ENCODE measurements at regions not wholly inside any gene's neighbourhood (a gene's known extent, or its start where the extent isn't known, plus 50 kb on each side); places are given as distances from the start of the nearest gene placed in this dataset.

DNA sequence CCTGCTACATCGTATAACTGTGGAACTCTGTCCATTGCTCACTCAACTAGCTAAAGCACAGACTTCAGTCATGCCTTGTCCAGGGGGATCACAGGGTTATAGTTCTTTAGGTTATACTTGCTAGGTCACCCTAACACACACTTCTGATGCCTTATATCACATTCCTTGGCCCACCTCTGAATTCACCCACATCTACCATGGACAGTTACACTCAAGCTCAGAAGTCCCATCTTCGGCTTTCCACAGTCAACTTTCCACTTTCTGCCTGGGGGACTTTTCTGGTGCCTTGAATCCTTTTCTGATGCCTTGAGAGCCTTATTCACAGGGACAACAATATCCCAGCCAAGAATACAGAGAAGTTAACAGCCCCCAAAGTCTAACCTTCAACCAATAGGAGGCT is 129.2 kb upstream of the MAOA start:
- H3K4me3 ChIP-seq (ENCODE audit: low read length): no peak overlapping the region
- no peak for DNase-seq (ENCODE audit: low read depth, low spot score)

DNA sequence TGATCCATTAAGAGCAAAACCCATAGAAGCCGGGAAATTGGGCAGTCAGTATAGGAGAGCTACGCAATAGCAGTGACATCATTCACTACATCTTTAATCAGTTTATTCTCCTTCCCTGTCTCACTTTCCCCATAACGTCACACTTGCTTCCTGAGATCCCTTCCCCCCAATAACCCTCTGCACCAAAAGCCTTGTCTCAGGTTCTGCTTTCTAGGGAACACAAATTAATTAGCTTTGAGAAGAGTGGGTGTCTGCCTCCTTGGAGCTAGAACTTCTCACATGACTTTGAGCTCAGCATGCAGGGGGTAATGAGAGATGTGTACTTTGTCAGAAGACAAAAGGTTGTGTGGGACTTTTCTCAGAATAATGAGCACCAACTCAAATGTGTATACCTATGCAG is 128.3 kb upstream of the MAOA start:
- no peak overlapping the region for H3K4me3 ChIP-seq (ENCODE audit: low read length)
- no peak for DNase-seq (ENCODE audit: low read depth, low spot score)

- DNase-seq (ENCODE audit: low read depth, low spot score): no peak
- H3K4me3 ChIP-seq (ENCODE audit: low read length): no peak overlapping the region
Measured at GRCh38 chrX:43530837-43531236, 125.3 kb upstream of the MAOA start.

DNA sequence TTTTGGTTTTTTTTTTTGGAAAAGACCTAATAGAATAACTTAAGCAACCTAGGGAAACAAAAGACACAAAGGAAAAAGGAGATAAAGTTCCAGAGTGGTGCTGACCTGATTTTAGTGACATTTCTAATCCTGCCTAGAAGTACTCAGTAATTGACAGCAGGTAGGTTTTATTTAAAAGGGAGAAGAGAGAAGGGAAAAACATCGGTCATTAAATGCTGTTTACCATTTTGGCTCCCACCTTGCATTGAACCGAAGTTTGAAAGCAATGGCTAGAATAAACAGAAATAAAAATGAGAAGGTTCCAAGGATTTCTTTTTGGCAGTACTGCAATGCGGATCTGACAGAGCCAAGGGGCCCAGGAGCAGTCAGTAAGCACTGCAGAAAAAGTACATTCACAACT is 115.8 kb upstream of the MAOA start:
- H3K4me3 ChIP-seq (ENCODE audit: low read length): no peak overlapping the region
- no peak for DNase-seq (ENCODE audit: low read depth, low spot score)

- no peak for DNase-seq (ENCODE audit: low read depth, low spot score)
- H3K4me3 ChIP-seq (ENCODE audit: low read length): no peak overlapping the region
Measured at GRCh38 chrX:43551590-43551989, 104.5 kb upstream of the MAOA start.

GRCh38 chrX:43552156-43552555 is 103.9 kb upstream of the MAOA start:
- no peak for DNase-seq (ENCODE audit: low read depth, low spot score)

GRCh38 chrX:43552703-43553102 is 103.4 kb upstream of the MAOA start:
- no peak overlapping the region for H3K4me3 ChIP-seq (ENCODE audit: low read length)
- DNase-seq (ENCODE audit: low read depth, low spot score): no peak

More at GRCh38 chrX:43552156-43552555, 103.9 kb upstream of the MAOA start:
- H3K4me3 ChIP-seq (ENCODE audit: low read length): no peak overlapping the region

GRCh38 chrX:43553257-43553656 is 102.8 kb upstream of the MAOA start:
- H3K4me3 ChIP-seq (ENCODE audit: low read length): no peak overlapping the region
- no peak for DNase-seq (ENCODE audit: low read depth, low spot score)

DNA sequence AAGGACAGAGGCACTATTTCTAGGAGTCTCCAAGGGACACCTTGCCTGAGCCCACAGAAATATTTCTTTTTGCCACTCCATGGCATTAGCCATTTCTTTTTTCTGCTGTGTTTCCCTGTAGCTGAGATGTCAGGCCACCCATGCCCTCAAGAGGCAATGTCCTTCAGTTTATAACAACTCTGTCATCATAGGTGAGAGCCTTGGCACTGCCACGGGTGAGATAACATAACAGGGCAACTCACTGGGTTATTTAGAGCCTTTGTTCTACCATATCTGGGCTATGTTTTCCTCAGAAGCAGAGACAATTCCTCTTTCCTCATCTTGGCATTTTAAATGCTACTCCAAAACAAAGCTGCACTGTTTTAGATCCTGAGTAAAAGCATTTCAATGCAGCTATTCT is 99.9 kb upstream of the MAOA start:
- no peak for DNase-seq (ENCODE audit: low read depth, low spot score)
- H3K4me3 ChIP-seq (ENCODE audit: low read length): no peak overlapping the region

DNA sequence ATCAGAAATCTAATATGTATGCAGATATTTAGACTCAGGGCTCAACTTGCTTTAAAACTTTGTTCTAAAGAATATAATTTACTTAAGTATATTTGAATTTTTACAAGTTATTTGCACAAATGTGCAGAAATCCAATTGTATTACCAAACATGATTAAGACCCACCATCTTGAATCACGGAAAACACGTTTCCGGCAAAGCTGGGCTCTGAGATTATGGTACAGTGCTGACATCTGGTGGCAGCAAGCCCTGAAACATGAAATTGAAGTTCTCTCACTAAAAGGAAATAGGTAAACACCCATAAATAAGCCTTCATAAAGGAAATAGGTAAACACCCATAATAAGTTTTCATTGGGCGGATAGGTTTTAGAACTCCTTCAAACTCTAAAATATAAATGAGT is 98.3 kb upstream of the MAOA start:
- H3K4me3 ChIP-seq (ENCODE audit: low read length): no peak overlapping the region
- DNase-seq (ENCODE audit: low read depth, low spot score): peak; percentile 67

- DNase-seq (ENCODE audit: low read depth, low spot score): peak; percentile 25
- H3K4me3 ChIP-seq (ENCODE audit: low read length): no peak overlapping the region
Measured at GRCh38 chrX:43559644-43560043, 96.5 kb upstream of the MAOA start.

DNA sequence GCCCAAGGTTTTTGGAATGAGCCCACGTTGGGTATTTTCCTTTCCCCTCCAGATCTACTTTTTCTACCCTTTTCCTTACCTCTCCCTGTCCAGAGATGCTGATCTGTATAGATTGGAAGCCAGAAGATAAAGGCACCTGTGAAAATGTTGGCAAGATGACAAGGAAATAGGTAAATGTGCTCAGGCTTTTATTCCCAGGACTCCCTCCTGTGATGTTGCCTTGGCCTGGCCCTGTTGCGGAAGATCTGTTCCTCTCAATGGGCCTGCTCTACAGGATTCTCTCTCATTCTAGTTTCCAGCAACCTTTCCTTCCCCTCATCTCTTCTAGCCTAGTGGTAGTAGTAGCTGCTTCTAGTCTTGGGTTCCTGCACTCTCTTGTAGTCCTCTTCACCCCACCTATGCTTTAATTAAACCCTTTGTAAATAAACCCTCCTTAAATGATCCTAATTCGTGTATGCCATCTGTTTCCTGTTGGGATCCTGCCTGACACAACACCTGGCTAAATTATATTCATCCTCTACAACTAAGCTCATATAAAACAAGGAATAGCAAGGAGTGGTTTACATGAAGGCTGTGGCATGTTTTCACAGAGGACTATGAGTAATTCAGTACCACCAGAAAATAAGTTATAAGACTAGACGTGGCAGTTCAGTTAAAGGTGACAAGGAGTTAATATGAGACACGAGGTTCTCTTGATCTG is 95.7 kb upstream of the MAOA start:
- H3K4me3 ChIP-seq (ENCODE audit: low read length): no peak overlapping the region
- DNase-seq (ENCODE audit: low read depth, low spot score): no peak

DNA sequence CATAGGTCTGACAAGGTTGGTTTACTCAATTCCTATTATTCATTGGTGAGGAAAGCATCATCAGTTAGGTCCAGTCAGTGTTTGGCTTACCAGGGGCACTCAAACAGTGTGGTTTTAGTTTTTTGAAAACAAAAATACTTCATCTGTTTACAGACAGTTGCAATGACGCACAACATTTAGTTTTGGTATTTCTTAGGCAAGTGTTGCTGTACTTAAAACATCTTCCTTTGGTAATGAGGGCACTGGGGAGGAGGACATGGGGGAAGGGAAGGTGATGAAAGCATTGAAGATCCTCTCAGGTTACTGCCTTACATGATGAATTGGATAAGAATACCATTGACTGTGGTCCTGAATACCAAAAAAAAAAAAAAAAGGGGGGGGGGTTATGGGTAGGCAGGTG is 93.7 kb upstream of the MAOA start:
- H3K4me3 ChIP-seq (ENCODE audit: low read length): no peak overlapping the region
- DNase-seq (ENCODE audit: low read depth, low spot score): no peak

DNA sequence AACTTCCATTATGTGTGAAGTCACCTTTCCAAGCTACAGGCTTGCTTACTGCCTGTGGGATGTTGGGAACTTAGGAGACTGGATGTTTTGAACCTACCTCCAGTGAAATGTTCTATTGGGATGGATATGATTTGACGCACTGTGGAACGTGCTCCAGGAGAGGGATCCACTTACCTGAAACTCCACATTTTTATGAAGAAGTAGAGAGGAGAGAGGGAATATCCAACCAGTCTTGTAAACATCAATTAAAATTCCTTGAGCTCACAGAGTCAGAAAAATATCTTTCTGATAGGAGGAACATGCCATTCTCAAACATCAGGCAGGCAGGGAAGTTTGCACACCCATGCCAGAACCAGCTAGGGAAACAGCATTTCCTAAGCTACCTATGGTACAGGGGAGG is 91.1 kb upstream of the MAOA start:
- DNase-seq (ENCODE audit: low read depth, low spot score): no peak
- no peak overlapping the region for H3K4me3 ChIP-seq (ENCODE audit: low read length)

DNA sequence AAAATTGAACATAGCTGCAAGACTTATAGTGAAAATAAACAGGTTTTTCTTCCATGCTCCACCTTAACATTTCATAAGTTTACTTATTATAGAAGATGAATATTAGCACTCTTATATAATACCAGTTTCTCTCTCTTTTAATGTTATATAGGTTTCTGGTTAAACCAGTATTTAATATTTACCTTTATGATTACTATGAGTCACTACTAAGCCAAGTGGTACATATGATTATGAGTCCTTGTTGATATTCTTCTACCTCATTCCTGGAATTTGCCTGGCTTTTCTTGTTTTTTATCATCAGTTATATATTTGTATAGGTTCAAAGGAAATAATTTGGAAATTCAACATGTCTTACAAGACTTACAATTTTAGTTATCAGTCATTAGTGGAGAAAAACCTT is 89.9 kb upstream of the MAOA start:
- DNase-seq (ENCODE audit: low read depth, low spot score): no peak
- no peak overlapping the region for H3K4me3 ChIP-seq (ENCODE audit: low read length)

- H3K4me3 ChIP-seq (ENCODE audit: low read length): no peak overlapping the region
- DNase-seq (ENCODE audit: low read depth, low spot score): no peak
Measured at GRCh38 chrX:43573441-43574015, 82.6 kb upstream of the MAOA start.

DNA sequence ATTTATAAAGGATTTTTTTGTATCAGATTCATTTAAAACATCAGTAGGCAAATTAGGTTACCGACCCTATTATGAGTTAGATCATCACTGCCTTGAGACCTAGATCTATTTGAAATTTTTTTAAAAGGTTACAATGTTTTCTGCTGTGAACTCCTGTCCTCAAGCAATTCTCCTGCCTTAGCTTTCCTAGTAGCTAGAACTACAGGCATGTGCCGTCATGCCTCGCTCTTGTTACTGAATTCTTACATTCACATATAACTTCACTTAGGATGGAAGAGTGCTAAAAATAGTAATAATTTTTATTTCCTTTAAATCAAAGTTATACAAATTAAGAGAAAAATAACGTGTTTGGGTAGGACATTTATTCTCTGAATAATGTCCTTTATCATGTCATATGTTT is 75.5 kb upstream of the MAOA start:
- DNase-seq (ENCODE audit: low read depth, low spot score): no peak
- H3K4me3 ChIP-seq (ENCODE audit: low read length): no peak overlapping the region

GRCh38 chrX:43581167-43581566 is 74.9 kb upstream of the MAOA start:
- no peak overlapping the region for H3K4me3 ChIP-seq (ENCODE audit: low read length)
- no peak for DNase-seq (ENCODE audit: low read depth, low spot score)

GRCh38 chrX:43581888-43582539 is 74.1 kb upstream of the MAOA start:
- no peak overlapping the region for H3K4me3 ChIP-seq (ENCODE audit: low read length)
- no peak for DNase-seq (ENCODE audit: low read depth, low spot score)

DNA sequence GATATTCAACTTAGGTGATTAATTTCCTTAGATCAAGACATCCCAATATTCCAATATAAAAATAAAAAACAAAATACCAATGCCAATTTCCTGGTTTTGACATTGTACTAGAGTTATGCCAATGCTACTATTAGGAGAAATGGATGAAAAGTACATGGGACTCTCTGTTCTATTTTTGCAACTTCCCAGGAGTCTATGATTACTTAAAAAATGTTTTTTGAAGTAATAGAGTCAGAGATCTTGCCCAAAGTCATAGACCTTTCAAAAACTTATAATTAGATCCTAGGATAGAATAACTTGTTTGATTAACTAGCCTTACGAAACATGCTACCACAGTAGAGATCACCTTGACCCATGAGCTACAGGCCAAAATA is 73.6 kb upstream of the MAOA start:
- no peak for DNase-seq (ENCODE audit: low read depth, low spot score)
- no peak overlapping the region for H3K4me3 ChIP-seq (ENCODE audit: low read length)

DNA sequence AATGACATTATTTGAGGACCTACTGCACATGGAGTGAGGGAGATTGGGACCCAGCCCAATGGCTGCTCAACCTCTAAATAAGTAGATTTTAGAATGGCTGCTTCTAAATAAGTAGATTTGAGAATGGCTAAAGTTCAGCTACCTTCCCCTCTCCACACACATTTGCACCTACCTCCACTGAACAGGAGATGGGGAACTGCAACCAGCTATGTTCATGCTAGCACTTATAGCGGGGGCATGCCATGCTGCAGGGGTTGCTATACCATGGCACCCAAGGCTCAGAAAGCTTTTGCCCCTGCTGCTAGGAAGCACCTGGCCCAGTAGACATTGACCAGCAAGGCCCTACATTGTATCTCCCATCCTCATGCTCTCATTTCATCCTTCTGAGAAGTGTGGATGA is 70.2 kb upstream of the MAOA start:
- DNase-seq (ENCODE audit: low read depth, low spot score): no peak
- H3K4me3 ChIP-seq (ENCODE audit: low read length): no peak overlapping the region

Measured in Jurkat, Clone E6-1 (cell line).